CD4-positive, alpha-beta memory T cell (primary cell): ENCODE measurements at regions not wholly inside any gene's neighbourhood (a gene's known extent, or its start where the extent isn't known, plus 50 kb on each side); places are given as distances from the start of the nearest gene placed in this dataset.
"Not testable (repeated sequence)": the region's sequence is repeated elsewhere in the genome, so short reads cannot be mapped to it uniquely, and the experiment has no call there.

Experiments used
- CTCF ChIA-PET: fragments of 350-600 bp; sonication (Branson Sonifier 250); formaldehyde crosslinking; loops from one replicate; lab custom pipeline; 2021; ENCODE audit warnings: inconsistent platforms; ENCODE audit not compliant: partially characterized antibody; lab: Charles Lee
- POLR2A ChIA-PET: fragments of 350-600 bp; sonication (Branson Sonifier 250); formaldehyde crosslinking; loops from one replicate; lab custom pipeline; 2021; ENCODE audit not compliant: partially characterized antibody; lab: Charles Lee
- DNase-seq, 5 donors: peaks; one replicate each; pipeline versions ENCODE4 v3.0.0 to v3.0.0-alpha.2; 2020 to 2022; ENCODE audit warnings: mixed read lengths in 1 of 5
- H3K27ac ChIP-seq: one replicate; pipeline ENCODE4 v1.7.0; 2013; ENCODE audit warnings: low read depth, low read length
- H3K27me3 ChIP-seq: 2 replicates; pipeline ENCODE4 v1.7.0; 2013; ENCODE audit warnings: mild to moderate bottlenecking, low read length, moderate library complexity; ENCODE audit not compliant: insufficient read depth
- H3K36me3 ChIP-seq: 2 replicates; pipeline ENCODE4 v1.7.0; 2013; ENCODE audit warnings: mild to moderate bottlenecking, low read length, moderate library complexity; ENCODE audit not compliant: insufficient read depth
- H3K4me1 ChIP-seq: 2 replicates; pipeline ENCODE4 v1.7.0; 2013; ENCODE audit warnings: mild to moderate bottlenecking, low read length, moderate library complexity; ENCODE audit not compliant: insufficient read depth
- H3K4me3 ChIP-seq, 2 donors: one replicate each; pipeline ENCODE4 v1.7.0; 2013; ENCODE audit warnings: low read length in 2 of 2, mild to moderate bottlenecking in 1 of 2
- H3K9me3 ChIP-seq, 2 donors: one replicate each; pipeline ENCODE4 v1.7.0; 2013; ENCODE audit warnings: low read length in 2 of 2, control low read depth in 1 of 2; ENCODE audit not compliant: control insufficient read depth in 1 of 2
- H3K27ac Mint-ChIP-seq, 7 donors: one replicate each; pipeline ENCODE4 v1.8.0; 2020 to 2021; ENCODE audit warnings: mixed read lengths in 7 of 7, mild to moderate bottlenecking in 6 of 7, inconsistent platforms in 3 of 7, moderate library complexity in 3 of 7
- H3K27me3 Mint-ChIP-seq, 2 donors: one replicate each; pipeline ENCODE4 v1.8.0; 2020 to 2021; ENCODE audit warnings: mixed read lengths in 2 of 2
- H3K36me3 Mint-ChIP-seq, 2 donors: one replicate each; pipeline ENCODE4 v1.8.0; 2020 to 2021; ENCODE audit warnings: mixed read lengths in 2 of 2, inconsistent platforms in 1 of 2, mild to moderate bottlenecking in 1 of 2
- H3K4me1 Mint-ChIP-seq, 4 donors: one replicate each; pipeline ENCODE4 v1.8.0; 2020 to 2021; ENCODE audit warnings: mixed read lengths in 4 of 4, mild to moderate bottlenecking in 1 of 4
- H3K4me3 Mint-ChIP-seq, 8 donors: one replicate each; pipeline ENCODE4 v1.8.0; 2020 to 2021; ENCODE audit warnings: mixed read lengths in 8 of 8, mild to moderate bottlenecking in 7 of 8, moderate library complexity in 6 of 8, inconsistent platforms in 3 of 8
- H3K9me3 Mint-ChIP-seq, 8 donors: one replicate each; pipeline ENCODE4 v1.8.0; 2020 to 2021; ENCODE audit warnings: mixed read lengths in 8 of 8, mild to moderate bottlenecking in 5 of 8, inconsistent platforms in 3 of 8, moderate library complexity in 1 of 8
- intact Hi-C: fragments of 100-400 bp; cut with micrococcal nuclease; formaldehyde crosslinking; loops from one replicate; pipeline ENCODE4 v1.15.1; 2023

GRCh38 chr4:43133566-43133965, 241.1 kb downstream of the GRXCR1 start:
- no peaks in the 10 kb centered on the region for H3K36me3 ChIP-seq
- no peaks in the 10 kb centered on the region for H3K27me3 ChIP-seq
- H3K4me3 Mint-ChIP-seq = no peak overlapping the region
- no peak overlapping the region for H3K27ac ChIP-seq
- ChIA-PET POLR2A (no interaction called here), CTCF (no interaction called here)
- H3K4me1 ChIP-seq = no peaks in the 10 kb centered on the region
- no peaks in the 10 kb centered on the region for H3K27me3 Mint-ChIP-seq
- no peaks in the 10 kb centered on the region for H3K9me3 ChIP-seq
- H3K9me3 Mint-ChIP-seq = peaks cover 0 to 3% (median 0%) of the 10 kb centered on the region in 8 donors
- DNase-seq = no peak
- no peak overlapping the region for H3K4me3 ChIP-seq
- H3K4me1 Mint-ChIP-seq = peaks cover 0 to 1% (median 0%) of the 10 kb centered on the region in 4 donors
- intact Hi-C loops = no loop called here
- H3K36me3 Mint-ChIP-seq = no peaks in the 10 kb centered on the region
- peak overlapping the region in 1 of 7 donors; percentile 65 for H3K27ac Mint-ChIP-seq

- no peak overlapping the region for H3K4me3 ChIP-seq
- Mint-ChIP-seq H3K4me1 (no peaks in the 10 kb centered on the region), H3K9me3 (peaks cover 0 to 11% (median 4%) of the 10 kb centered on the region in 8 donors), H3K36me3 (no peaks in the 10 kb centered on the region), H3K27me3 (no peaks in the 10 kb centered on the region), H3K27ac (no peak overlapping the region), H3K4me3 (no peak overlapping the region)
- intact Hi-C loops = no loop called here
- ChIA-PET CTCF (no interaction called here), POLR2A (no interaction called here)
- no peaks in the 10 kb centered on the region for H3K9me3 ChIP-seq
- no peaks in the 10 kb centered on the region for H3K27me3 ChIP-seq
- no peaks in the 10 kb centered on the region for H3K4me1 ChIP-seq
- no peaks in the 10 kb centered on the region for H3K36me3 ChIP-seq
- no peak overlapping the region for H3K27ac ChIP-seq
- DNase-seq = no peak
These were observed 244.2 kb downstream of the GRXCR1 start for GRCh38 chr4:43136752-43137151.

- POLR2A ChIA-PET = no interaction called here
- Histone ChIP-seq H3K27ac (no peak overlapping the region), H3K27me3 (no peaks in the 10 kb centered on the region), H3K9me3 (no peaks in the 10 kb centered on the region), H3K36me3 (no peaks in the 10 kb centered on the region), H3K4me3 (no peak overlapping the region), H3K4me1 (no peaks in the 10 kb centered on the region)
- no peaks in the 10 kb centered on the region for H3K4me1 Mint-ChIP-seq
- no peak overlapping the region for H3K27ac Mint-ChIP-seq
- peaks cover 0 to 10% (median 2%) of the 10 kb centered on the region in 8 donors for H3K9me3 Mint-ChIP-seq
- intact Hi-C loops = no loop called here
- H3K36me3 Mint-ChIP-seq = no peaks in the 10 kb centered on the region
- no peak for DNase-seq
- no peaks in the 10 kb centered on the region for H3K27me3 Mint-ChIP-seq
- H3K4me3 Mint-ChIP-seq = no peak overlapping the region
- CTCF ChIA-PET = no interaction called here
These were observed 253.7 kb downstream of the GRXCR1 start for GRCh38 chr4:43146198-43146597.

- no peaks in the 10 kb centered on the region for H3K9me3 ChIP-seq
- CTCF ChIA-PET = no interaction called here
- no peak for DNase-seq
These were observed 256.0 kb downstream of the GRXCR1 start for GRCh38 chr4:43148481-43148880.

GRCh38 chr4:43163101-43163792, 270.7 kb downstream of the GRXCR1 start:
- Mint-ChIP-seq H3K36me3 (no peaks in the 10 kb centered on the region), H3K4me1 (no peaks in the 10 kb centered on the region), H3K4me3 (no peak overlapping the region), H3K9me3 (peaks cover 0 to 9% (median 0%) of the 10 kb centered on the region in 8 donors), H3K27me3 (no peaks in the 10 kb centered on the region), H3K27ac (no peak overlapping the region)
- H3K27me3 ChIP-seq = no peaks in the 10 kb centered on the region
- H3K9me3 ChIP-seq = no peaks in the 10 kb centered on the region
- CTCF ChIA-PET = no interaction called here
- H3K27ac ChIP-seq = no peak overlapping the region
- H3K4me1 ChIP-seq = no peaks in the 10 kb centered on the region
- DNase-seq = no peak
- H3K36me3 ChIP-seq = no peaks in the 10 kb centered on the region
- intact Hi-C loops = no loop called here
- POLR2A ChIA-PET = no interaction called here
- H3K4me3 ChIP-seq = no peak overlapping the region

More at GRCh38 chr4:43148481-43148880, 256.0 kb downstream of the GRXCR1 start:
- H3K27me3 Mint-ChIP-seq = no peaks in the 10 kb centered on the region
- H3K27me3 ChIP-seq = no peaks in the 10 kb centered on the region
- H3K36me3 Mint-ChIP-seq = no peaks in the 10 kb centered on the region
- peaks cover 0 to 10% (median 5%) of the 10 kb centered on the region in 8 donors for H3K9me3 Mint-ChIP-seq
- no peak overlapping the region for H3K27ac ChIP-seq
- intact Hi-C loops = no loop called here
- no peak overlapping the region for H3K4me3 ChIP-seq
- H3K36me3 ChIP-seq = no peaks in the 10 kb centered on the region
- POLR2A ChIA-PET = no interaction called here
- H3K4me1 Mint-ChIP-seq = no peaks in the 10 kb centered on the region
- no peaks in the 10 kb centered on the region for H3K4me1 ChIP-seq
- no peak overlapping the region for H3K27ac Mint-ChIP-seq
- no peak overlapping the region for H3K4me3 Mint-ChIP-seq

GRCh38 chr4:43189741-43190140, 297.2 kb downstream of the GRXCR1 start:
- intact Hi-C loops = no loop called here
- Histone ChIP-seq H3K4me1 (no peaks in the 10 kb centered on the region), H3K27me3 (no peaks in the 10 kb centered on the region), H3K27ac (no peak overlapping the region), H3K4me3 (no peak overlapping the region), H3K9me3 (peaks cover 0 to 3% of the 10 kb centered on the region in 2 donors), H3K36me3 (no peaks in the 10 kb centered on the region)
- no peak overlapping the region for H3K27ac Mint-ChIP-seq
- no peaks in the 10 kb centered on the region for H3K4me1 Mint-ChIP-seq
- DNase-seq = no peak
- H3K27me3 Mint-ChIP-seq = no peaks in the 10 kb centered on the region
- ChIA-PET POLR2A (no interaction called here), CTCF (no interaction called here)
- peaks cover 0 to 5% (median 0%) of the 10 kb centered on the region in 8 donors for H3K9me3 Mint-ChIP-seq
- no peaks in the 10 kb centered on the region for H3K36me3 Mint-ChIP-seq
- H3K4me3 Mint-ChIP-seq = no peak overlapping the region

- H3K36me3 ChIP-seq, H3K27me3 Mint-ChIP-seq, POLR2A ChIA-PET, H3K27ac ChIP-seq, H3K9me3 ChIP-seq, H3K27me3 ChIP-seq, H3K4me1 ChIP-seq, H3K27ac Mint-ChIP-seq, H3K4me3 Mint-ChIP-seq, DNase-seq, H3K4me1 Mint-ChIP-seq, CTCF ChIA-PET, H3K36me3 Mint-ChIP-seq, intact Hi-C loops, H3K4me3 ChIP-seq, H3K9me3 Mint-ChIP-seq: not testable (repeated sequence)
These were observed 320.1 kb downstream of the GRXCR1 start for GRCh38 chr4:43212576-43212975.
